NCI-H1092 (cell line): ENCODE measurements at regions not wholly inside any gene's neighbourhood (a gene's known extent, or its start where the extent isn't known, plus 50 kb on each side); places are given as distances from the start of the nearest gene placed in this dataset.

ENCODE experiments used
- DNase-seq: peaks from one replicate; lab custom pipeline; 2025; lab: John Stamatoyannopoulos, UW

GRCh38 chr5:89299998-89300397 lies 417.0 kb upstream of the MEF2C start:
- DNase-seq, result no peak

DNA sequence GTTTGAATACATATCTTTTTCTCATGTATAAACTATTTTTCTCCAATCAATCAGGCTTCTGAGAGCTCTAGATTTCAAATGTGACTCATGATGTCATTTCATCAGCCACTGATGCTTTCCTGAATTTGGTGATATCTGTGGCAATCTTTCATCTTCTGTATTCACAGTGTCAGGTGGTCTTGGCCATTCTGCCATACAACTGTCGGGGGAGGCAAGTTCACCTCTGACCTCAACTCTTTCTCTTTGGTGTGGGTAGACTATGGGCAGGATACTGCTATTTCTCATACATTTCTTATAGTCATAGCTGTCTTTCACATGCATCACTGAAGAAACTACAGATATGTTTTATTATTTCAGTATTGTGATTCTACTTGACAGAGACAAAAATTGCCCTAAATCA lies 414.1 kb upstream of the MEF2C start:
- no peak for DNase-seq

- DNase-seq, result no peak
Observed at GRCh38 chr5:89293810-89294209, 410.8 kb upstream of the MEF2C start.

DNA sequence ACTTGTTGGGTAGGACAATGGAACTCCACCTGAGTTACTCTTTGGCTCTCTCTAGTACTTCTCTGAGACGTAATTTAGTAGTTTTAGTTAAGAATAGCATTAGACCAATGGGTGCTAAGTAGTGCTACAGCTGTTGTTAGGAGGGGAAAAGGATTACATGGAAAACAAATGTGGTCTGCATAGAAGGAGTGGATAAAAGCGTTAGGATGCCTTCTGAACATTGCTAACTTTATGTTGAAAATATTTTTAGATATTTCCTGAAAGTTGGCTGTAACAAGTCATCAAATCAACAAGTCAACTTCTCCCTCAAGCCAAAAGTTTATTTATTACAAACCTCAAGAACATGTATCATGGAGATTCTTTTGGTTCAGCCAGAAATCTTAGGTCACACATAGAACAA lies 409.5 kb upstream of the MEF2C start:
- no peak for DNase-seq

DNA sequence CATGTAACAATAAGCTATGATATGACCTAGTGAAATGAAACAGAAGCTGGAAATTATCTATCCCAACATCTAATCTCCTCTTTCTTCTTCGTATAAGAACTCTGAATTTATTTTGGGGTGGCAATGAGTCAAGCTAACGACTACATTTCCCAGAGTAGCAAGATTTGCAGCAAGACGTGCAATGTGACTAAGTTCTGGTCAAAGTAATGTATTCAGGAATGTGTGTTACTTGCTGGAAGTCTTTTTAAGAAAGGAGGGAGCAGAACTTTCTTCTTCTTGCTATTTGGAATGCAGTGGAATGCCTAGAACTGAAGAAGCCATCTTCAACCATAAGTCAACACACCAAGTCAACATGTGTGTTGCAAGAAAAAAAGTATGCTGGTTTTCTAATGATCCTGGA lies 406.6 kb upstream of the MEF2C start:
- no peak for DNase-seq

DNA sequence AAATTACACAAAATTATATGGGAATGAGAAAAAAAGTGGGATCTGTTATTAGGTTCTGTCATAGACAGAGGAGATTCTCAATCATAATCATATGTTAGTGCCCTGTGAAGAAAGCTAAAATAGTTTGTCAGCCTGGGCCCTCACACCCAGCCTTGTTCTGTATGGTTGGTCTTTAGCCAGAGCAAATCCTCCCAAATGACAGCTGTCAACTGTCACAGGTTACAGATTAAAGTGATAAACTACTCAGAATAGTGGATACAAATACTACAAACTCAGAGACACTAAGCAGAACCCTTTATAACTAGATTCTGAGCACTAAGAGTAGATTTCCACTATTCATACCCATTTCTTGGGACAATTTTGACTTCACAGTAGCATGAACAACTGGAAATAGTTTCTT lies 405.0 kb upstream of the MEF2C start:
- no peak for DNase-seq

- DNase-seq, result no peak
Observed at GRCh38 chr5:89286320-89286719, 403.3 kb upstream of the MEF2C start.

- DNase-seq, result no peak
Observed at GRCh38 chr5:89283728-89284493, 400.9 kb upstream of the MEF2C start.

GRCh38 chr5:89282554-89283510 lies 399.8 kb upstream of the MEF2C start:
- DNase-seq, result no peak

- no peak for DNase-seq
Observed at GRCh38 chr5:89281766-89282553, 399.0 kb upstream of the MEF2C start.

DNA sequence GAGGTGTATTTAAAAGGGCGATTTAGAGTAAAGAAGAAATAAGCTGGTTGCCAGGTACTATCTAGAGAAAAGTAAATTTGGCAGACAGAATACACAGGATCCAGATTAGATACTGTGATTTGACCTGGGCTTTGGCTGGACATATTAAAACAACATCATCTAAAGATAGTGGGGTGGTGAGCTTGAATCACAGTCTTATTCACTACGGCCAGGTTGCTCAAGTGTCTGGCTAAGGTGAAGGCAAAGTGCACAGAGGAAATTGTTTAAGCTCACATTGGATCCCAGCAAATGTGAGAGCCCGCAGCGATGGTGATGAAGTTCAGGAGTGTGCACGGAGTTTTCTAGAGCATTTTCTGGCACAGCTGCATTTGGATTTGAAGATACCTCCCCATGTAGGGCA lies 398.2 kb upstream of the MEF2C start:
- DNase-seq, result no peak

- DNase-seq, result no peak
Observed at GRCh38 chr5:89280103-89281037, 397.4 kb upstream of the MEF2C start.

DNA sequence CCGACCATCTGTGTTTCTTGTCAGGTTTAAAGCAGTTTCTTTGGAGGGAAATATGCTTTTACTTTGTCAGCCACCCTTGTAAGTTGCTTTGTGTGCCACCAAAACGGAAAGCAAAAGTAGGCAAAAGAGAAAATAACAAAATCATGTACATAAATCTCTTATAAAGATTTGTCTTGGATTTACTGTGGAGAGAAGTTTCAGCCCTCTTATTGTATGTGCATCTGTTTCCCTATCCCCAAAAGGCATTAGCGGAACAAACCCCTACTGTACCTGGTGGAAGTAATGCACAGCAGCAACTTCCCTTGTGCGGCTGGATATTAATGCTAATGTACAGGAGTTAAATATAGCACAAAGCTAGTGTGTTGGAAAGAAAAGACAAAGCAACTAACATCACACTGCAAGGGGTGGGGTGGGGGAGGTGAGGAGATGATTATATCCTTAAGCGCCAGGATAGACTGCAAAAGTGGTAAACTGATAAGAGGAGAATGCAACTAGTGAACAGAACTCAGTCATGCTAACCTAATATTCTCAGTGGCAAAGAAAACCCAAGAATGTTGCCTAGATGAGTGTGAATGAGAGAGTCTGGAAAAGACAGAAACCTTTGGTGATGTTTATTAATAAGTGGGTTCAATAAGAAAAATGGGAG lies 396.5 kb upstream of the MEF2C start:
- DNase-seq, result no peak

GRCh38 chr5:89277816-89278215 lies 394.8 kb upstream of the MEF2C start:
- no peak for DNase-seq

DNA sequence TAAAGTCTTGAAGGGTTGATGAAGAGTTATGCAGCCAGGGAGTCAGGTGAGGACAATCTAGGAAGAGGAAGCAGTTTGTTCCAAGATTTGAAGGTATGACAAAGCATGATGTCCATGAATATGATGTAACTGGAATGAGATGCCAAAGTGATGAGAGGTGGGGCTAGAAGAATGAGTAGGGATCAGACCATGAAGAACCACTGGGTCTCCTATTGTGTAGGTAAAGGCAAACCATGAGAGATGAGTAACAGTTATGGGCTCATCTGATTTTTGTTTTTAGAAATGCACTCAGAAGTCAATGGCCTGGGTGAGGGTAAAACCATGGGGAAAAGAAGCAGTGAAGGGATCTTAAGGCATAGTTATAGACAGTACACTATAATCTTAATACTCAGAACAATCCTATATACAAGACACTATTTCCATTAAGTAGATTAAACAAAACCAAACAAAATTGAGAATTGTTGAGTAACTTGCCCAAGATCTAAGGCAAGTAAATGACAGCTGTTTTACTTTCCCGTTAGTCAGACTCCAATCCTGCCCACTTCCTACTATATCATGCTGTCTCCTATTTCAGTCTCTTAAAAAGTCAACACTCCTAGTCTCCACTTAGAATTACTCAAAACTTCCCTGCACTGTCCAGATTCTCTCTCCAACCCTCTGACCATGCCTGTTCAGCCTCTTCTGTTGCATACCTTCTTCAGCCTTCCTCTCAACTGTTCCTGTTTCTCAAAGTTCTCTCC lies 393.8 kb upstream of the MEF2C start:
- no peak for DNase-seq

DNA sequence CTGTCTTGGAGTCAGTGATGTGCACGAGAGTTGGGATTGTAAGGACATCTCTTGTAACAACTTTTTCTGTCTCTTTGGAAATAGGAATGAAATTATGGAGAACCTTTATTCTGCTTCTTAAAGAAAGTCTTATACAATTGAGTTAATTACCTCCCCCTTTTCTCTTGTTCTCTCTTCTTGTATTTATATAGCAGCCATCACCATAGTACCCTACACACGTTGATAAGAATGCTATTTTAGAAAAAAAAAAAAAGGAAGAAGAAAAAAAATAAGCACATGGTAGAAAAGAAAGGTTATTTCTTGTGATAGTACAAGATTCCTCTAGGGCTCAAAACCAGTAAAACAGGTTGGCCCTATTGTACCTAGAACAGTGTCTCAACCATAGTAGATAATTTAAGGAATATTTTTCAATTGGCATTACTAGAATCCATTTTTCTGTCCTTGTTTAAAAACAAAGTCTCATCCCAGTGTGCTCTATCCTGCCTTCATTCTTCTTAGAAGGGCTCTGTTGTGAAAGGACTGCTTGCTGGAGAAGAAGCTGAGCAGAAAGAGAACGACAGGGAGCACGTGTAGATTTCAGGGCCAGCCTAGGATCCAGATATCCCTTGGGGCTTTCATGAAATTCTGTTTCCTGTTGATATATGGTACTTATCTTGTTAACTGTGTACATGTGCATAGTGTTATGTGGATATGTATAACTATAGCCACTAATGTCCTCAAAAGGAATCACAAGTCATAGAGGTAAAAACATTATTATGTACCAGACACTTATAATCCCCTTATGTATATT lies 392.3 kb upstream of the MEF2C start:
- no peak for DNase-seq

DNA sequence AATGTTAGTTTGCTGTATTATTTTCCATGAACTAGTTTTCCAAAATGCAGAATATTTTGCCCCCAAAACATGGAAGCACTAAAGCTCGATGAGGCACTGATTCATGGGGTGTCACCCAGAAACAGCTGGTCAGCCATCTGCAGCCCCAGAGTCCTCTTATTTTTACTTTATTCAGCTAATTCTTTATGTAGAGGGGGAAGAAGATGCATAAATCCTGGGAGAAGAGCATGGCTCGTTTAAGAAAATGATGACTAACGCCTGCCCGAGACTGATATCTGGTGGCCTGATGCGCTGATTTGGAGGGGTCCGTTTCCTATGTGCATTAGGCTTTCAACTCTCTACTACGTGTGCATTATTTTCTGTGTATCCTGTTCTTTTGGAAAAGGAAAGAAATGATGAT lies 390.3 kb upstream of the MEF2C start:
- DNase-seq, result no peak

DNA sequence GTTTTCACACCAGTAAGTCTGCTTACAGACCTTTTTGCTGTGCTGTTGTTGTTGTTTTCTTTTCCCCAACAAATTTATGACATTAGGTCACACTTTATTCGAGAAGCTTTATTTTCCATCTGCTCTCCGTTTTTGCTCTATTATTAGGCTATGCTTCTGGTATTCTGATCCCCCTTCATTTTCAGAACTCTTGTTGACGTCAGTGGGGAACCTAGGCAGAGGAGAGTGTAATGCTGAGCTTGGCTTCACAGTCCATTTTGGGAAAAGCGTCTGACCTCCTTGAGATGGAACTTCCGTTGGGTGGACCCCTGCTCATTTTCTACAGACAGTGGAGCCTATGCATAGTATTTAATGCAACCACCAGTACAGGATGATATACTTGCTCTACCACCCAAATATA lies 387.9 kb upstream of the MEF2C start:
- no peak for DNase-seq

GRCh38 chr5:89269721-89270120 lies 386.7 kb upstream of the MEF2C start:
- DNase-seq, result no peak
